ENCODE measurements at regions not wholly inside any gene's neighbourhood (a gene's known extent, or its start where the extent isn't known, plus 50 kb on each side); places are given as distances from the start of the nearest gene placed in this dataset.
A peak's percentile ranks its signal among the peaks of the same experiment; 100 is the strongest.

DNA sequence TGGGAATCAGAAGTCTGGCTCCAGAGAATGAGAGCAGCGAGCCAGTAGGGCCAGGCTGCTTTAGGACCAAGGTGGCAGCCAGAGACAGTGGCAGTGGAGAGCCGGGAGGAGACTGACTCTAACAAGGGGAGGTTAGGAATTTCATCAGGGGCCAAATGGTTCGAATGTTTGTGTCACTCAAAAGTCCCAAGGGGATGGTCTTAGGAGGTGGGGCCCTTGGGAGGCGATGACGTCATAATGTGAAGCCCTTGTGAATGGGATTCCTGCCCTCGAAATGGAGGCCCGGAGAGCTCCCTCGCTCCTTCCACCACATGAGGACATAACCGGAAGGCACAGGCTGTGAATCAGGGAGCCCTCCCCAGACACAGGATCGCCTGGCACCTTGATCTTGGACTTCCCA, 299.7 kb downstream of the QKI start:
- DNase-seq (ENCODE audit: low read depth): no peak
- H3K4me3 ChIP-seq (ENCODE audit: low read depth, low read length): no peak overlapping the region

DNA sequence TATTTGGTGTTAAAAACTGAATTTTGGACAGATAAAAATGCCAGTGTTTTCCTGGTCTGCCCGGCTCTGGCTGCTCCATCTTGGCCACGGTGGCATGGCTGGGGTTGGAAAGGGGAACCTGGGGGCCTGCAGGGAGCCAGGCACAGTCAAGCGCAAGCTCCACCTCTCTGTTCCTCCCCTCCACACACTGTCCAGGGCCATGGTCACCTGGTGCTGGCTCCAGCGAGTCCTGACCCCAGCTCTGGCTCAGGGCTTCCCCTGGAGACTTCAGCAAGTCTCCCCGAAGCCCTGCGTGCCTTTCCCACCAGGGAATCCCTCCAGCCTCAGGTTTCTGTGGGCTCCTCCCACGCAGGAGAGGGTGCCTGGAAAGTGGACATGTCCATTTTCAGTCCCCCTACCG, 298.5 kb downstream of the QKI start:
- no peak for DNase-seq (ENCODE audit: low read depth)
- TF ChIP-seq, protein P1, sequence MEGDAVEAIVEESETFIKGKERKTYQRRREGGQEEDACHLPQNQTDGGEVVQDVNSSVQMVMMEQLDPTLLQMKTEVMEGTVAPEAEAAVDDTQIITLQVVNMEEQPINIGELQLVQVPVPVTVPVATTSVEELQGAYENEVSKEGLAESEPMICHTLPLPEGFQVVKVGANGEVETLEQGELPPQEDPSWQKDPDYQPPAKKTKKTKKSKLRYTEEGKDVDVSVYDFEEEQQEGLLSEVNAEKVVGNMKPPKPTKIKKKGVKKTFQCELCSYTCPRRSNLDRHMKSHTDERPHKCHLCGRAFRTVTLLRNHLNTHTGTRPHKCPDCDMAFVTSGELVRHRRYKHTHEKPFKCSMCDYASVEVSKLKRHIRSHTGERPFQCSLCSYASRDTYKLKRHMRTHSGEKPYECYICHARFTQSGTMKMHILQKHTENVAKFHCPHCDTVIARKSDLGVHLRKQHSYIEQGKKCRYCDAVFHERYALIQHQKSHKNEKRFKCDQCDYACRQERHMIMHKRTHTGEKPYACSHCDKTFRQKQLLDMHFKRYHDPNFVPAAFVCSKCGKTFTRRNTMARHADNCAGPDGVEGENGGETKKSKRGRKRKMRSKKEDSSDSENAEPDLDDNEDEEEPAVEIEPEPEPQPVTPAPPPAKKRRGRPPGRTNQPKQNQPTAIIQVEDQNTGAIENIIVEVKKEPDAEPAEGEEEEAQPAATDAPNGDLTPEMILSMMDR (IDR thresholded peaks at IDR 0.05; ENCODE audit: low read depth, low read length, missing control alignments): no peak
- no peak overlapping the region for H3K4me3 ChIP-seq (ENCODE audit: low read depth, low read length)

More for the DNA sequence above, 299.7 kb downstream of the QKI start:
- TF ChIP-seq, protein P1 (IDR thresholded peaks at IDR 0.05; ENCODE audit: low read depth, low read length, missing control alignments): no peak

DNA sequence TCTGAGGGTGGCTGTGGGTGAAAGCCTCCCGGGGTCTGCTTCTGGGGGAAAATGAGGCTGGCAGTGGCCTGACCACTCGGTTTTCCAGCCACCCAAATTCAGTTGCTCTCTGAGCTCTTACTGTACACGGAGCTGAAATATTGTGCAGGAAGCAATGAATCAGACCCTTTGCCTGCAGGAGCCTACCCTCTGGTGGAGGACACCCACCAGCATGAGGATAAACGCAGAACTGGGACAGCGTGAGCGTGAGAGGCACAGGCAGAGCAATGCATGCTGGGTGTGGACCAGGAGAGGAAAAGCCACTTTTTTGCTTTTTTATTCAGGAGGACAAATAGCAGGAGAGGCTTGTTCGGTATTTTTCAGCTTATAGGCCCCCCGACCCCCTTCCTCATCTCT, 298.0 kb downstream of the QKI start:
- TF ChIP-seq, protein P1 (IDR thresholded peaks at IDR 0.05; ENCODE audit: low read depth, low read length, missing control alignments): no peak
- no peak overlapping the region for H3K4me3 ChIP-seq (ENCODE audit: low read depth, low read length)
- no peak for DNase-seq (ENCODE audit: low read depth)

DNA sequence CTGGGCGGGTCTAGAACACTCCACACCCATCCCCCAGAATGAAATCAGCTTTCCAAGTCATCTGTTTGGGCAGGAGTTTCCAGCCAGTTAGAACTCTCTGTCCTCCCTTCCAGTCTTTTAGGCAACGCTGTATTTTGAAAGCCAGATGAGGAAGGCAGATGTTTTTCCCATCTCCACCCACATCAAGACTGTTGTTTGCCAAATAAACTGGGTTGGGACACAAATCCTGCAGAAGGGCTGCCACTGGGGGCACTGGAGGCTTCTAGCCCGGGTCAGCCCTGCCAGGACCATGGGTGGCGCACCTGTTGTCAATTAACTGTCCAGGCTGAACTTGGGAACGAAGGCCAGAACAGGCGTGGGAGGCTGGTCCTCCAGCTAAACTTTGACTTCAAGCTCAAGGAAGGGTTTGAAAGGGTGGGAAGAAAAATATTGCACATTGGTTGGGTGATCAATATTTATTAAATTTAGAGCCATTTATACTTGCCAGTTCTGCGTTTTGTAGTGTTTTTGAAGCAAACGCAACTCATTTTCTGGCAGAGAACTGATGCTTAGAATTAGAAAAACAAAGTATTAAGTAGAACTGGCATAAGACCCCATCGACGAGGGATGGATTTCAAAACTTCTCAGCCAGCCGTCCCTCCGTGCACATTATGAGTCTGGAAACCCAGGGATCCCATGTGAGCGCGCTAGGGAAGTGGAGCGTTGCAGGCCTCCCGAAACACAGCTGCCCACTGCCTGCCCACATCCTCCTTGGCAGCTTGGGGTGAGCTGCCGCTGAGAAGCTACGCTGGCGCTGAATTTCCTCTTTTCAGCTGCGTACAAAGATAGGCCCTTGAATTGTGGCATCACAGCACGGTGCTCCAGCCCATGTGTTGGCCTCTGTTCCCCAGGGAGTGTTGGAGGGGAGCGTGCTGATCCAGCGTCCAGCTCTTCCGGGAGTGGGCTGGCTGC, 297.4 kb downstream of the QKI start:
- H3K4me3 ChIP-seq (ENCODE audit: low read depth, low read length): no peak overlapping the region; the same call in 1 of the 2 replicates
- DNase-seq (ENCODE audit: low read depth): no peak
- TF ChIP-seq, protein P1 (IDR thresholded peaks at IDR 0.05; ENCODE audit: low read depth, low read length, missing control alignments): peak; percentile 39

DNA sequence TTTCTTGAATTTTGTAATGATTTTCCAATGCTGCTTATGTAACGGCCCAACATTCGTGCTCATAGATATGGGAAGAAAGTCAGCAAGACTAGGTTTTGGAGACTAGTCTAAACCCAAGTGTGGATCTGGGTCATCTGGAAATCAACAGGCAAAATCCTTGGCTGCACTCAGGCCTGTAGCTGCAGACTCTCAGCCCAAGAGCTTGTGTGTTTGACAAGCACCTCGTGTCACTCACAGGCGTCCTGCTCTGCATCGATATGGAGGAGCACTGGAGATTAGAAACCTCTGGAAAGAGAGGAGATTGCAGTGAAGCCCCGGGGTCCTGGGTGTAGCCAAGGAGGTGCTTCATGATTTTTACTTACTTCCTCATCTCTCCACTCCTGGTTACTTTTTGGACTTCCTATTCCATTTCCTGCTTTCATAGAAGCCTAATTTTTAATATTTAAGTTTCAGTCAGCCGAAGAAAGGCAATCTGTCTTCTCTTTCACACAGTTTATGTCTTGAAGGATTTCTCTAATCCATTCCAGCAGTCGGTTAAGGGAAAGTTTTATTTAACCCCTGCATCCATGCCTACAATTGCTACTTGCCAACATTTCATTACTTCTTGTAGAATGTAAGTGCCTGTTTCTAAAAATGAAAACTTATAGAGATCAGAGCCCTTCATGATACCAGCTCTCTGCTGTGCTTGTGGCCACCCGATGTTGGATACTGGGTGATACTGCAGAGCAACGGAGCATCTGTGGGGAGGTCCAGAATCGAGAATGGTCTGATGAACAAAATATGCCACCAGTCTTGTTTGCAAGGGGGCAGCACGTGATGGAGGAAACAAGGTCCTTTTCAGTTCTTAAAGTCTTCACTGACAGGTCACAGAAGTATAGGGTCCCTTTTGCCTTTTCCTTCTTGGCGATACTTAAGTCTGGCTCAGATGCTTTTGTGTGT, 296.3 kb downstream of the QKI start:
- TF ChIP-seq, protein P1 (IDR thresholded peaks at IDR 0.05; ENCODE audit: low read depth, low read length, missing control alignments): no peak
- no peak for DNase-seq (ENCODE audit: low read depth)
- H3K4me3 ChIP-seq (ENCODE audit: low read depth, low read length): no peak overlapping the region

DNA sequence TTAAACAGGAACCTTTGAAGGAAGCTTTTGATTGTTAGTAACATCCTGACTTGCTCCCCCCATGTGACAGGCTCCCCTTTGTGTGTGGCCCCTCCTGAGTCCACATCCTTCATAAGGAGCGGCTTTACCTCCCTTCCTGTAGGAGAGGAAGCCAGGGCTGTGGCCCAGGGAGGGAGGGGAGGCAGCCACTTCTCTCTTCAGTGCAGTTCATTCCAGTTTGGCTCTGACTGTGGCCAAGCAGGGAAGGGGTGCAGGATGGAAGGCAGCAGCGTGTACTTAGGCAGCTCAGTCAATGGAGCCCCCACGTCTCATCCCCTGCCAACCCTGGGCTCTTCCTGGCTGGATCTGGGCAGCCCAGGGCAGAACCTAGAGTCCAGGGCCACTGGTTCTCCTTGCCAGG, 295.2 kb downstream of the QKI start:
- no peak overlapping the region for H3K4me3 ChIP-seq (ENCODE audit: low read depth, low read length)
- DNase-seq (ENCODE audit: low read depth): no peak
- TF ChIP-seq, protein P1 (IDR thresholded peaks at IDR 0.05; ENCODE audit: low read depth, low read length, missing control alignments): no peak

Measured in GM12864 (cell line).